ENCODE measurements at regions not wholly inside any gene's neighbourhood (a gene's known extent, or its start where the extent isn't known, plus 50 kb on each side); places are given as distances from the start of the nearest gene placed in this dataset.

GRCh38 chr13:87459419-87459818 is 211.8 kb upstream of the SLITRK5 start:
- H3K9me2 ChIP-seq (ENCODE audit: insufficient read depth) = no peaks in the 10 kb centered on the region
- no peaks in the 10 kb centered on the region for H3K79me2 ChIP-seq (ENCODE audit: insufficient read depth)
- no peaks in the 10 kb centered on the region for H3F3A ChIP-seq (ENCODE audit: insufficient read depth)
- WGBS, 2 experiments (ENCODE audit: low coverage in 1 of 2, low lambda C conversion rate in 2 of 2, missing lambda C conversion rate in 2 of 2) = 4 to 6% methylated on average over 1 of the region's 1 CpG
- in situ Hi-C loops (cut with MboI) = no loop called here
- H3K4me2 ChIP-seq (ENCODE audit: unreplicated experiment) = no peak overlapping the region
- no peak overlapping the region for H3K9ac ChIP-seq
- no peak overlapping the region for H2AFZ ChIP-seq
- no peak overlapping the region for H3K27ac ChIP-seq
- TF ChIP-seq EZH2phosphoT487 (IDR thresholded peaks at IDR 0.05; ENCODE audit: insufficient read depth, low read depth) (no peak), EZH2 (IDR thresholded peaks at IDR 0.05; ENCODE audit: insufficient read depth, poor library complexity, severe bottlenecking) (no peak)
- H4K20me1 ChIP-seq (ENCODE audit: insufficient read depth) = no peaks in the 10 kb centered on the region
- no peak for DNase-seq
- no peaks in the 10 kb centered on the region for H3K4me1 ChIP-seq (ENCODE audit: insufficient read depth)
- no peak overlapping the region for H3K4me3 ChIP-seq
- H3K36me3 ChIP-seq (ENCODE audit: low read depth) = no peaks in the 10 kb centered on the region
- no peaks in the 10 kb centered on the region for H3K27me3 ChIP-seq (replicated peaks; ENCODE audit: insufficient read depth)
- H3K9me3 ChIP-seq (ENCODE audit: low read depth) = no peaks in the 10 kb centered on the region

DNA sequence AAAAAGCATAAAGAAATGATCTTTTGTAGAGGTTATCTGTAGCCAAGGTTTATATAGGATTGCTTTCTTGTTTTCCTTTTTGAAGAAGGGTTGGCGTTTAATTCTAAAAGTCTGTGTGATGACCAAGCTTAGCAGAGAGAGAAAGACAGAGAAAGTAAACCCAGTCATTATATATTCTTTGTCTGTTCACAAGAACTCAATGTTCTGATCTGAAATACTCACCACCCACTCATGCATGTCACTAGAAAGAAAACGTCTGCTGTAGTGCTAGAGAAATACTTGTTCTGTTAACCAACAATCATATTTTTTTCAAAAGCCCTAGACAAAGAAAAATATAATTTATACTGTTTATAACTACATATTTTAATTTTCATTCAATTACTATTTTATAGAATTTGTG is 173.7 kb upstream of the SLITRK5 start:
- WGBS, 2 experiments (ENCODE audit: low coverage in 1 of 2, low lambda C conversion rate in 2 of 2, missing lambda C conversion rate in 2 of 2) = 21 to 29% methylated on average over 2 of the region's 2 CpGs
- no peak for DNase-seq
- no peak for TF ChIP-seq EZH2phosphoT487 (IDR thresholded peaks at IDR 0.05; ENCODE audit: insufficient read depth, low read depth)
- no peak for TF ChIP-seq EZH2 (IDR thresholded peaks at IDR 0.05; ENCODE audit: insufficient read depth, poor library complexity, severe bottlenecking)
- no peak overlapping the region for H3K9ac ChIP-seq
- H3K27me3 ChIP-seq (replicated peaks; ENCODE audit: insufficient read depth) = no peaks in the 10 kb centered on the region
- H3K27ac ChIP-seq = no peak overlapping the region
- H2AFZ ChIP-seq = no peak overlapping the region
- no peaks in the 10 kb centered on the region for H3K9me2 ChIP-seq (ENCODE audit: insufficient read depth)
- H3K4me3 ChIP-seq = no peak overlapping the region
- no peaks in the 10 kb centered on the region for H3K79me2 ChIP-seq (ENCODE audit: insufficient read depth)
- no peaks in the 10 kb centered on the region for H3K4me1 ChIP-seq (ENCODE audit: insufficient read depth)
- H3F3A ChIP-seq (ENCODE audit: insufficient read depth) = no peaks in the 10 kb centered on the region
- no peaks in the 10 kb centered on the region for H3K9me3 ChIP-seq (ENCODE audit: low read depth)
- in situ Hi-C loops (cut with MboI) = no loop called here
- no peaks in the 10 kb centered on the region for H3K36me3 ChIP-seq (ENCODE audit: low read depth)
- H3K4me2 ChIP-seq (ENCODE audit: unreplicated experiment) = no peak overlapping the region
- H4K20me1 ChIP-seq (ENCODE audit: insufficient read depth) = no peaks in the 10 kb centered on the region

DNA sequence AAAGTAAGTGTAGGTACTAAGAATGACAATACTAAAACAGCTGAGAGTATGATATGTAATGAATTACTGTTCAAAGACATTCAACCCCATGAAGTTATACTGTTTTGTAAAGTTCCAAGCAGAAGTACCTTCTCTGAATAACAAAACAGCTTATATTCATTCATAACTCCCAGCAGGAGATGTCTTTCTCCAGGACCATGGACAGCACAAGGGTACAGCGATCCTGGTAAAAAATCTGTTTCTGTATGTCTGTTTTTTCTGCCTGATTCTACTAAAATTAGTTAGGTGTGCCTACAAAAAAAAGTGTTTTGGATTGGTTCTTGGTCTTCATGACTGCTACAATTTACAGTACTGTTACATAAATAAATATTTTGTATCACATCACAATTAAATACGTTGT is 172.5 kb upstream of the SLITRK5 start:
- Histone ChIP-seq H3K4me1 (ENCODE audit: insufficient read depth) (no peaks in the 10 kb centered on the region), H3K4me2 (ENCODE audit: unreplicated experiment) (no peak overlapping the region), H3K9me3 (ENCODE audit: low read depth) (no peaks in the 10 kb centered on the region), H3K27me3 (replicated peaks; ENCODE audit: insufficient read depth) (no peaks in the 10 kb centered on the region), H2AFZ (no peak overlapping the region), H3K9ac (no peak overlapping the region), H3K27ac (no peak overlapping the region), H3F3A (ENCODE audit: insufficient read depth) (no peaks in the 10 kb centered on the region), H3K9me2 (ENCODE audit: insufficient read depth) (no peaks in the 10 kb centered on the region), H3K4me3 (no peak overlapping the region), H3K79me2 (ENCODE audit: insufficient read depth) (no peaks in the 10 kb centered on the region), H4K20me1 (ENCODE audit: insufficient read depth) (no peaks in the 10 kb centered on the region), H3K36me3 (ENCODE audit: low read depth) (no peaks in the 10 kb centered on the region)
- TF ChIP-seq EZH2 (IDR thresholded peaks at IDR 0.05; ENCODE audit: insufficient read depth, poor library complexity, severe bottlenecking) = no peak
- no peak for TF ChIP-seq EZH2phosphoT487 (IDR thresholded peaks at IDR 0.05; ENCODE audit: insufficient read depth, low read depth)
- WGBS, 2 experiments (ENCODE audit: low coverage in 1 of 2, low lambda C conversion rate in 2 of 2, missing lambda C conversion rate in 2 of 2) = 9% methylated on average over 2 of the region's 2 CpGs
- in situ Hi-C loops (cut with MboI) = no loop called here
- DNase-seq = peak; percentile 20

DNA sequence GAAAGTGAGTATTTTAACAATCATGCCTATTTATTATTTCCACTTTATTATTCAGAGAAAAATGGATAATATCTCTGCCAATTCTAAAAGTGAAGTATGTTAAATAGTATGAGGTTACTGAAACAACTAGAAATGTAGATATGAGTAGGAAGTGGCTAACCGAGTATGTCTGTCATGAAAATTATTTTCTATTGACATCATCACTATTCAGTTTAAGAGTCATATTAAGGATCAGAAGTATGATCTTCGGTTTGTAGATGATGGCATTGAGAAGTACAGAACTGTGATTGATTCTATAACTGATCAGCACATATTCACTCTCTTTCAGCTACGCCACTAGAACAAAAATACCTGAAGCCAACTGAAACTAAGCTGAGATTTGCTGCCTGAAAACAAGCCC is 146.4 kb upstream of the SLITRK5 start:
- no peaks in the 10 kb centered on the region for H3K9me2 ChIP-seq (ENCODE audit: insufficient read depth)
- WGBS, 2 experiments (ENCODE audit: low coverage in 1 of 2, low lambda C conversion rate in 2 of 2, missing lambda C conversion rate in 2 of 2) = 6 to 12% methylated on average over 3 of the region's 3 CpGs
- no peak for DNase-seq

GRCh38 chr13:87533776-87534175 is 137.4 kb upstream of the SLITRK5 start:
- Histone ChIP-seq H3K9me2 (ENCODE audit: insufficient read depth) (no peaks in the 10 kb centered on the region), H3K27ac (no peak overlapping the region), H3K36me3 (ENCODE audit: low read depth) (no peaks in the 10 kb centered on the region), H3K79me2 (ENCODE audit: insufficient read depth) (no peaks in the 10 kb centered on the region), H3K9me3 (ENCODE audit: low read depth) (no peaks in the 10 kb centered on the region), H3K9ac (no peak overlapping the region), H3K27me3 (replicated peaks; ENCODE audit: insufficient read depth) (no peaks in the 10 kb centered on the region), H4K20me1 (ENCODE audit: insufficient read depth) (no peaks in the 10 kb centered on the region), H2AFZ (no peak overlapping the region), H3F3A (ENCODE audit: insufficient read depth) (no peaks in the 10 kb centered on the region), H3K4me1 (ENCODE audit: insufficient read depth) (no peaks in the 10 kb centered on the region), H3K4me3 (no peak overlapping the region), H3K4me2 (ENCODE audit: unreplicated experiment) (no peak overlapping the region)
- no peak for DNase-seq
- TF ChIP-seq EZH2 (IDR thresholded peaks at IDR 0.05; ENCODE audit: insufficient read depth, poor library complexity, severe bottlenecking) (no peak), EZH2phosphoT487 (IDR thresholded peaks at IDR 0.05; ENCODE audit: insufficient read depth, low read depth) (no peak)
- in situ Hi-C loops (cut with MboI) = no loop called here

More for the DNA sequence above, 146.4 kb upstream of the SLITRK5 start:
- no peaks in the 10 kb centered on the region for H3K27me3 ChIP-seq (replicated peaks; ENCODE audit: insufficient read depth)
- no peak overlapping the region for H3K27ac ChIP-seq
- no peaks in the 10 kb centered on the region for H3K4me1 ChIP-seq (ENCODE audit: insufficient read depth)
- no peaks in the 10 kb centered on the region for H3F3A ChIP-seq (ENCODE audit: insufficient read depth)
- H3K4me3 ChIP-seq = no peak overlapping the region
- no peak overlapping the region for H3K9ac ChIP-seq
- no peaks in the 10 kb centered on the region for H3K9me3 ChIP-seq (ENCODE audit: low read depth)
- H3K4me2 ChIP-seq (ENCODE audit: unreplicated experiment) = no peak overlapping the region
- in situ Hi-C loops (cut with MboI) = no loop called here
- H2AFZ ChIP-seq = no peak overlapping the region
- TF ChIP-seq EZH2phosphoT487 (IDR thresholded peaks at IDR 0.05; ENCODE audit: insufficient read depth, low read depth) (no peak), EZH2 (IDR thresholded peaks at IDR 0.05; ENCODE audit: insufficient read depth, poor library complexity, severe bottlenecking) (no peak)
- no peaks in the 10 kb centered on the region for H4K20me1 ChIP-seq (ENCODE audit: insufficient read depth)
- no peaks in the 10 kb centered on the region for H3K36me3 ChIP-seq (ENCODE audit: low read depth)
- no peaks in the 10 kb centered on the region for H3K79me2 ChIP-seq (ENCODE audit: insufficient read depth)

Measured in GM23248 (cell line).